ENCODE measurements at regions not wholly inside any gene's neighbourhood (a gene's known extent, or its start where the extent isn't known, plus 50 kb on each side); places are given as distances from the start of the nearest gene placed in this dataset.

DNA sequence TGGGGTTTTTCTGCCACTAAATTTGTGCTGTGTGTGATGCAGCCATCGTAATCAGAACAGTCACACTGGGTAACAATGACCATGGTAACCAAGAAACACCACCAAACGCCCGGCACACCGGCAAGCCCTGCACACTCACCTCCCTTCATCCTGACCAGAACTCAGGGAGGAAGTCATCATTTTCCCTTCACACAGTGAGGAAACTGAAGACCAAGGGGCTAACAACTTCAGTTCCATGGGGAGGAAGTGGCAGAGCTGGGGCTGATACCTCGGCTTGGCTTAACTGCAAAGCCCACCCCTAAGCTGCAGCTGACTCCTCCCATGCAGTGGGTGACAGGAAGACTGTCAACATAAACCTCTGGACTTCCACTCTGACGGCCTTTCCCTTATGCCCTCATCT is 69.3 kb upstream of the BCAR3 start:
- Histone ChIP-seq H3K27ac (no peak overlapping the region), H3K4me1 (peaks cover 0 to 23% (median 6%) of the 10 kb centered on the region in 4 donors), H3K4me3 (no peak overlapping the region), H3K27me3 (no peaks in the 10 kb centered on the region), H3K36me3 (no peaks in the 10 kb centered on the region), H3K9me3 (peaks cover 0 to 3% (median 0%) of the 10 kb centered on the region in 3 donors)
- TF ChIP-seq, protein P1, sequence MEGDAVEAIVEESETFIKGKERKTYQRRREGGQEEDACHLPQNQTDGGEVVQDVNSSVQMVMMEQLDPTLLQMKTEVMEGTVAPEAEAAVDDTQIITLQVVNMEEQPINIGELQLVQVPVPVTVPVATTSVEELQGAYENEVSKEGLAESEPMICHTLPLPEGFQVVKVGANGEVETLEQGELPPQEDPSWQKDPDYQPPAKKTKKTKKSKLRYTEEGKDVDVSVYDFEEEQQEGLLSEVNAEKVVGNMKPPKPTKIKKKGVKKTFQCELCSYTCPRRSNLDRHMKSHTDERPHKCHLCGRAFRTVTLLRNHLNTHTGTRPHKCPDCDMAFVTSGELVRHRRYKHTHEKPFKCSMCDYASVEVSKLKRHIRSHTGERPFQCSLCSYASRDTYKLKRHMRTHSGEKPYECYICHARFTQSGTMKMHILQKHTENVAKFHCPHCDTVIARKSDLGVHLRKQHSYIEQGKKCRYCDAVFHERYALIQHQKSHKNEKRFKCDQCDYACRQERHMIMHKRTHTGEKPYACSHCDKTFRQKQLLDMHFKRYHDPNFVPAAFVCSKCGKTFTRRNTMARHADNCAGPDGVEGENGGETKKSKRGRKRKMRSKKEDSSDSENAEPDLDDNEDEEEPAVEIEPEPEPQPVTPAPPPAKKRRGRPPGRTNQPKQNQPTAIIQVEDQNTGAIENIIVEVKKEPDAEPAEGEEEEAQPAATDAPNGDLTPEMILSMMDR (IDR thresholded peaks at IDR 0.05): no peak
- no peak for DNase-seq
- intact Hi-C loops (cut with DNase I; ENCODE audit: low total_unique reads): no loop called here

DNA sequence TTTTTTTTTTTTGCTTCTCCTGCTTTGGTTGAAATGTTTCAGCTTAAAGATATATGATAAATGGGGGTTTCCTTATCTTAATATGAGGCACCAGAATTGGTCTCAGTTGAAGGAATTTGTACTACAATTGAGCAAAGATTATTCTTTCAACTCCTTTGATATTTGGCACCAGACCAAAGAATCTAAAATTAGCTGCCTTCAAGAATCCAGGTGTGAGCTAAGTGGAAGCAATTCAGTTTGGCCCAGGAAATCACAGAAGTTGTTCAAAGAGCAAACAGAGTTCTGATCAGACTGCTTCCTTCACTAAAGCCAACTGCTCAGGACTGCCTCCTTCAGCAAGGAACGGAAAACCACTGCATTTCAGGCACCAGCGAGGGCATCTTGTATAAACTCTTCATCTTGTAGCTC is 68.3 kb upstream of the BCAR3 start:
- no peak overlapping the region for H3K27ac ChIP-seq
- peaks cover 0 to 23% (median 6%) of the 10 kb centered on the region in 4 donors for H3K4me1 ChIP-seq
- no peak for DNase-seq
- no peak overlapping the region for H3K4me3 ChIP-seq
- TF ChIP-seq, protein P1 (IDR thresholded peaks at IDR 0.05): no peak
- no peaks in the 10 kb centered on the region for H3K27me3 ChIP-seq
- no peaks in the 10 kb centered on the region for H3K36me3 ChIP-seq
- intact Hi-C loops (cut with DNase I; ENCODE audit: low total_unique reads): no loop called here
- peaks cover 0 to 3% (median 0%) of the 10 kb centered on the region in 3 donors for H3K9me3 ChIP-seq

DNA sequence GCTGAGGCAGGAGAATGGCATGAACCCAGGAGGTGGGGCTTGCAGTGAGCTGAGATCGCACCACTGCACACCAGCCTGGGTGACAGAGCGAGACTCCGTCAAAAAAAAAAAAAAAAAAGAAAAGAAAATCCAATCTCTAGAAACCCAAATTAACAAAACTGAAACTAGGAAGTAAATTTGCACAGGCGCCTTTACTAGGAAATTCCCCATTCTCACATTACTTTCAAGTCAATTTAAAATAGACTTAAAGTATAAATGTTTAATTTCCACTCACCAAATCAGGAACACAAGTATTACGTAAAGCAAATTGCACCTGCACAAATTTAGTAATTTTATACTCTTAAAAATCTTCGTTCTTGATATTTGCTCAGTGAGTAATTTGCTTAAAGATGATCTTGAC is 67.8 kb upstream of the BCAR3 start:
- Histone ChIP-seq H3K36me3 (no peaks in the 10 kb centered on the region), H3K4me3 (no peak overlapping the region), H3K9me3 (peaks cover 0 to 3% (median 0%) of the 10 kb centered on the region in 3 donors), H3K27ac (no peak overlapping the region), H3K4me1 (peaks cover 0 to 23% (median 6%) of the 10 kb centered on the region in 4 donors), H3K27me3 (no peaks in the 10 kb centered on the region)
- TF ChIP-seq, protein P1 (IDR thresholded peaks at IDR 0.05): no peak
- no peak for DNase-seq
- intact Hi-C loops (cut with DNase I; ENCODE audit: low total_unique reads): no loop called here

DNA sequence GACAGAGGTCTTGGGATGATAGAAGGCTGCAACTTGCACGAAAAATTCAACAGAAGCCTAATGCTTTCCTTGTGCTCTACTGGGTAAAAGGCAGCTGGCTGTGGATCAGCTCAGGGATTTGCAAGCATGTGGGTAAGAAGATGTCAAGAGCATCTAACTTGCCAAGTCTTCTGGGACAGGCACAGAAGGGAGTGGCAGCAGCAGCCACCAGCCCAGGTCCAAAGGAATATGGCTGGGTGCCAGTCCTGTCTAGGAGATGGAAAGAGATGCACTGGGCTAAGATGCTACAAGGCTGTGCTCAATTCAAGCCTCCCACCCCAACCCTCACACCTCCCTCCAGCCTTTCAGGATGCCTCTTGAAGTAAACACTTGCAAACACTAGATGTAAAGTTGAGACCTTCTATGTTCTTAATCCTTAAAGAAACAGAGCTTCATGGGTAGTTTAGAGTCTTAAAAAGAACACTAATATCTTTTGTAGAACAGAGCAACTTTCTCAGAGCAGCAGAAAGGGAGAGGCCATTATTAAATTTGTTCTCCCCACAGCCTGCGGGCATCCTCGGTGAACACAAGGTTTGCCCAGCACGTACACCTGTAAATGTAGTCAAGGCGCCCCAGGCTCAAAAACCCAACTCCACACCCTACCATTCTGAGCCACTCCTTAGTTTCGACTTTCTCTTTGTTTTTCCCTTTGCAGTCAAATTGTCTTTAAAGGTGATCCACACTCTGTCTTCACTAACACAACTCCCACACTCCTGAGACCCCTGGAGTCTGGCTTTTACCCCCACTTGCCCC is 64.6 kb upstream of the BCAR3 start:
- Histone ChIP-seq H3K4me3 (no peak overlapping the region), H3K36me3 (no peaks in the 10 kb centered on the region), H3K9me3 (peaks cover 0 to 3% (median 0%) of the 10 kb centered on the region in 3 donors), H3K27ac (no peak overlapping the region), H3K4me1 (peaks cover 0 to 5% (median 1%) of the 10 kb centered on the region in 4 donors), H3K27me3 (no peaks in the 10 kb centered on the region)
- TF ChIP-seq, protein P1 (IDR thresholded peaks at IDR 0.05): no peak
- no peak for DNase-seq
- intact Hi-C loops (cut with DNase I; ENCODE audit: low total_unique reads): no loop called here

DNA sequence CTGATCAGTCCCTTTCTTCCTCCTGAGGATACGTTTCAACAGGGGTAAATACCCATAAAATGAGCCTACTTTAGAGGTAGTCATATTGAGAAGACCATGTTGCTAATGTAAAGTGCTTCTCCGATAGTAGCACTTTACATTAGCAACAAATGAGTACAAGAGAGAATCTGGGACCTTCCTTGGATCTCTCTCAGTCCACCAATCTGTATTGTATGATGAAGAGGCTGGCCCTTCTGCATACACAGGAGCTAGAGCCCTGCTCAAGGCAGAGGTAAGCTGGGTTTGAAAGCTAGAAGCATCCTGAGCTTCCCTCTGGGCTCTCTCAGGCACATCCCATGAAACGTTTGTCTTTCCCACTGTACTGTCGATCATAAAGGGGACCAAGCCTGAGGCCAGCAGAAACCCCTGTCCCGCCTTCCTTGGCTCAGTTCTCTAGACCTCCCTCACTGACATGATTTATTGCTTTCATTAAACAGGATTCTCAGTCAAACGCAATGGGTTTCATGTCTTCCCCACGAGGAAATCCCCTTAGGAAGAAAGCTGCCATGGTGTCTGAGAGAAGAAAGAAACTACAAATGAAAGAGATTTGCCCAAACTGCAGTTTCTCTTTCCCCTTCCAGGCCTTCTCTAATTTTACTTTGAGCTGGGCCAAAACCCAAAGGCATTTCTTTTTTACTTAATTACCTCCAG is 62.8 kb upstream of the BCAR3 start:
- Histone ChIP-seq H3K4me1 (no peaks in the 10 kb centered on the region), H3K4me3 (no peak overlapping the region), H3K27me3 (no peaks in the 10 kb centered on the region), H3K27ac (no peak overlapping the region), H3K36me3 (no peaks in the 10 kb centered on the region), H3K9me3 (peaks cover 0 to 3% (median 0%) of the 10 kb centered on the region in 3 donors)
- TF ChIP-seq, protein P1 (IDR thresholded peaks at IDR 0.05): no peak
- DNase-seq: no peak
- intact Hi-C loops (cut with DNase I; ENCODE audit: low total_unique reads): no loop called here
